ENCODE measurements at regions not wholly inside any gene's neighbourhood (a gene's known extent, or its start where the extent isn't known, plus 50 kb on each side); places are given as distances from the start of the nearest gene placed in this dataset.

GRCh38 chr13:69283837-69284236, 823.8 kb upstream of the ATXN8OS start:
- Histone ChIP-seq H3K4me3 (no peak overlapping the region), H3K4me1 (ENCODE audit: insufficient read depth) (no peaks in the 10 kb centered on the region), H3K9me3 (ENCODE audit: low read depth) (no peaks in the 10 kb centered on the region), H3K36me3 (ENCODE audit: low read depth) (no peaks in the 10 kb centered on the region), H3F3A (ENCODE audit: insufficient read depth) (no peaks in the 10 kb centered on the region), H3K9me2 (ENCODE audit: insufficient read depth) (no peaks in the 10 kb centered on the region), H3K4me2 (ENCODE audit: unreplicated experiment) (no peak overlapping the region), H3K9ac (no peak overlapping the region), H2AFZ (no peak overlapping the region), H3K27ac (no peak overlapping the region), H4K20me1 (ENCODE audit: insufficient read depth) (no peaks in the 10 kb centered on the region), H3K27me3 (replicated peaks; ENCODE audit: insufficient read depth) (no peaks in the 10 kb centered on the region), H3K79me2 (ENCODE audit: insufficient read depth) (no peaks in the 10 kb centered on the region)
- in situ Hi-C loops (cut with MboI) = no loop called here
- TF ChIP-seq EZH2phosphoT487 (IDR thresholded peaks at IDR 0.05; ENCODE audit: insufficient read depth, low read depth) (no peak), EZH2 (IDR thresholded peaks at IDR 0.05; ENCODE audit: insufficient read depth, poor library complexity, severe bottlenecking) (no peak)
- 18 to 20% methylated on average over 2 of the region's 2 CpGs for WGBS, 2 experiments (ENCODE audit: low coverage in 1 of 2, low lambda C conversion rate in 2 of 2, missing lambda C conversion rate in 2 of 2)
- DNase-seq = no peak

- WGBS, 2 experiments (ENCODE audit: low coverage in 1 of 2, low lambda C conversion rate in 2 of 2, missing lambda C conversion rate in 2 of 2) = 0 to 3% methylated on average over 1 of the region's 1 CpG
- Histone ChIP-seq H2AFZ (no peak overlapping the region), H3K27me3 (replicated peaks; ENCODE audit: insufficient read depth) (no peaks in the 10 kb centered on the region), H3K79me2 (ENCODE audit: insufficient read depth) (no peaks in the 10 kb centered on the region), H3K36me3 (ENCODE audit: low read depth) (no peaks in the 10 kb centered on the region), H3K4me2 (ENCODE audit: unreplicated experiment) (no peak overlapping the region), H4K20me1 (ENCODE audit: insufficient read depth) (no peaks in the 10 kb centered on the region), H3K4me1 (ENCODE audit: insufficient read depth) (no peaks in the 10 kb centered on the region), H3K9me2 (ENCODE audit: insufficient read depth) (no peaks in the 10 kb centered on the region), H3K9me3 (ENCODE audit: low read depth) (peaks cover 3% of the 10 kb centered on the region), H3K27ac (no peak overlapping the region), H3K9ac (no peak overlapping the region), H3K4me3 (no peak overlapping the region), H3F3A (ENCODE audit: insufficient read depth) (no peaks in the 10 kb centered on the region)
- no peak for DNase-seq
- no peak for TF ChIP-seq EZH2 (IDR thresholded peaks at IDR 0.05; ENCODE audit: insufficient read depth, poor library complexity, severe bottlenecking)
- TF ChIP-seq EZH2phosphoT487 (IDR thresholded peaks at IDR 0.05; ENCODE audit: insufficient read depth, low read depth) = no peak
- in situ Hi-C loops (cut with MboI) = no loop called here
These were observed 824.3 kb upstream of the ATXN8OS start for GRCh38 chr13:69283301-69283700.

GRCh38 chr13:69280399-69280798, 827.2 kb upstream of the ATXN8OS start:
- in situ Hi-C loops (cut with MboI) = no loop called here

GRCh38 chr13:69279213-69279612, 828.4 kb upstream of the ATXN8OS start:
- H3K27ac ChIP-seq = no peak overlapping the region
- H4K20me1 ChIP-seq (ENCODE audit: insufficient read depth) = no peaks in the 10 kb centered on the region
- H3K4me1 ChIP-seq (ENCODE audit: insufficient read depth) = no peaks in the 10 kb centered on the region
- no peak overlapping the region for H3K4me2 ChIP-seq (ENCODE audit: unreplicated experiment)
- DNase-seq = no peak
- H3K36me3 ChIP-seq (ENCODE audit: low read depth) = no peaks in the 10 kb centered on the region
- H3K4me3 ChIP-seq = no peak overlapping the region
- in situ Hi-C loops (cut with MboI) = no loop called here
- H3K27me3 ChIP-seq (replicated peaks; ENCODE audit: insufficient read depth) = no peaks in the 10 kb centered on the region
- H3K9me3 ChIP-seq (ENCODE audit: low read depth) = peaks cover 3% of the 10 kb centered on the region
- H3F3A ChIP-seq (ENCODE audit: insufficient read depth) = no peaks in the 10 kb centered on the region
- H3K79me2 ChIP-seq (ENCODE audit: insufficient read depth) = no peaks in the 10 kb centered on the region
- no peaks in the 10 kb centered on the region for H3K9me2 ChIP-seq (ENCODE audit: insufficient read depth)
- no peak overlapping the region for H2AFZ ChIP-seq
- H3K9ac ChIP-seq = no peak overlapping the region
- TF ChIP-seq EZH2 (IDR thresholded peaks at IDR 0.05; ENCODE audit: insufficient read depth, poor library complexity, severe bottlenecking) = no peak

More at GRCh38 chr13:69280399-69280798, 827.2 kb upstream of the ATXN8OS start:
- Histone ChIP-seq H3K4me2 (ENCODE audit: unreplicated experiment) (no peak overlapping the region), H3K4me1 (ENCODE audit: insufficient read depth) (no peaks in the 10 kb centered on the region), H3K9me3 (ENCODE audit: low read depth) (peaks cover 3% of the 10 kb centered on the region), H3K27ac (no peak overlapping the region), H3K9me2 (ENCODE audit: insufficient read depth) (no peaks in the 10 kb centered on the region), H4K20me1 (ENCODE audit: insufficient read depth) (no peaks in the 10 kb centered on the region), H2AFZ (no peak overlapping the region), H3K79me2 (ENCODE audit: insufficient read depth) (no peaks in the 10 kb centered on the region), H3K9ac (no peak overlapping the region), H3F3A (ENCODE audit: insufficient read depth) (no peaks in the 10 kb centered on the region), H3K4me3 (no peak overlapping the region), H3K27me3 (replicated peaks; ENCODE audit: insufficient read depth) (no peaks in the 10 kb centered on the region), H3K36me3 (ENCODE audit: low read depth) (no peaks in the 10 kb centered on the region)
- no peak for DNase-seq
- 7 to 13% methylated on average over 4 of the region's 4 CpGs for WGBS, 2 experiments (ENCODE audit: low coverage in 1 of 2, low lambda C conversion rate in 2 of 2, missing lambda C conversion rate in 2 of 2)
- TF ChIP-seq EZH2 (IDR thresholded peaks at IDR 0.05; ENCODE audit: insufficient read depth, poor library complexity, severe bottlenecking) = no peak
- TF ChIP-seq EZH2phosphoT487 (IDR thresholded peaks at IDR 0.05; ENCODE audit: insufficient read depth, low read depth) = no peak

- Histone ChIP-seq H4K20me1 (ENCODE audit: insufficient read depth) (no peaks in the 10 kb centered on the region), H2AFZ (no peak overlapping the region)
- no peak for TF ChIP-seq EZH2phosphoT487 (IDR thresholded peaks at IDR 0.05; ENCODE audit: insufficient read depth, low read depth)
- TF ChIP-seq EZH2 (IDR thresholded peaks at IDR 0.05; ENCODE audit: insufficient read depth, poor library complexity, severe bottlenecking) = no peak
These were observed 833.4 kb upstream of the ATXN8OS start for GRCh38 chr13:69274231-69274630.

More at GRCh38 chr13:69274231-69274630, 833.4 kb upstream of the ATXN8OS start:
- in situ Hi-C loops (cut with MboI) = no loop called here
- Histone ChIP-seq H3K27ac (no peak overlapping the region), H3K36me3 (ENCODE audit: low read depth) (no peaks in the 10 kb centered on the region), H3K9me3 (ENCODE audit: low read depth) (peaks cover 3% of the 10 kb centered on the region), H3K4me3 (no peak overlapping the region), H3F3A (ENCODE audit: insufficient read depth) (no peaks in the 10 kb centered on the region), H3K79me2 (ENCODE audit: insufficient read depth) (no peaks in the 10 kb centered on the region), H3K4me1 (ENCODE audit: insufficient read depth) (no peaks in the 10 kb centered on the region), H3K4me2 (ENCODE audit: unreplicated experiment) (no peak overlapping the region), H3K27me3 (replicated peaks; ENCODE audit: insufficient read depth) (no peaks in the 10 kb centered on the region), H3K9me2 (ENCODE audit: insufficient read depth) (no peaks in the 10 kb centered on the region), H3K9ac (no peak overlapping the region)
- no peak for DNase-seq
- 10 to 19% methylated on average over 1 of the region's 1 CpG for WGBS, 2 experiments (ENCODE audit: low coverage in 1 of 2, low lambda C conversion rate in 2 of 2, missing lambda C conversion rate in 2 of 2)

Data from GM23248 (cell line).